Testis (tissue), 2 donors: ENCODE measurements at regions not wholly inside any gene's neighbourhood (a gene's known extent, or its start where the extent isn't known, plus 50 kb on each side); places are given as distances from the start of the nearest gene placed in this dataset.

Source experiments
- CTCF ChIP-seq, 3 experiments: fragments of 450-650 bp in 2 of 3; fragments of 200-600 bp in 1 of 3; sonication (generic) in 1 of 3; IDR thresholded peaks; one replicate each; pipeline ENCODE4 v1.5.1; 2016 to 2019; ENCODE audit warnings: antibody characterized with exemption in 3 of 3, mild to moderate bottlenecking in 2 of 3, moderate library complexity in 1 of 3
- POLR2A ChIP-seq: fragments of 450-650 bp; IDR thresholded peaks from one replicate; pipeline ENCODE4 v1.6.1; 2017; ENCODE audit warnings: antibody characterized with exemption, mild to moderate bottlenecking, moderate library complexity

DNA sequence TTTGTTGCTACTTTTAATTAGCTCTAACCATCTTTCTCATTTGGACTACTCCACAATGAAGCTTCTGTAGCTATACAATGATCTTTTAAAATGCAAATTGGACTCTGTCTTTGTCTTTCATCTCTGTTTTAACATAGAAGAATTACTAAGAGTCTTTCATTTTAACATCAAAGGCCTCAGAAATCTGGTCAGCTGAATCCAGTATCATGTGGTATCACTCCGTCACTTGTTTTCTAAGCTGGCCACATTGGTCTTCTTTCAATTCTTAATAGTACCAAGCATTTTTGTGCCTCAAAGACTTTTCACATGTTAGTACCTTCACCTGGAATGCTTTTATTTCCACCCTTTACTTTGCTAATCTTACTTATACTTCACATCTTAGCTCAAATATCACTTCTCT lies 95.5 kb upstream of the SLC16A7 start:
- TF ChIP-seq POLR2A (no peak), CTCF (IDR thresholded peaks at IDR 0.05) (no peak)
